HG02852 (cell line): ENCODE measurements at regions not wholly inside any gene's neighbourhood (a gene's known extent, or its start where the extent isn't known, plus 50 kb on each side); places are given as distances from the start of the nearest gene placed in this dataset.

Source experiments
- ATAC-seq: cut with Tn5 transposase; IDR thresholded peaks from one replicate; pipeline ENCODE4 v1.9.1; 2021; ENCODE audit warnings: mild to moderate bottlenecking, moderate library complexity; ENCODE audit not compliant: unreplicated experiment

DNA sequence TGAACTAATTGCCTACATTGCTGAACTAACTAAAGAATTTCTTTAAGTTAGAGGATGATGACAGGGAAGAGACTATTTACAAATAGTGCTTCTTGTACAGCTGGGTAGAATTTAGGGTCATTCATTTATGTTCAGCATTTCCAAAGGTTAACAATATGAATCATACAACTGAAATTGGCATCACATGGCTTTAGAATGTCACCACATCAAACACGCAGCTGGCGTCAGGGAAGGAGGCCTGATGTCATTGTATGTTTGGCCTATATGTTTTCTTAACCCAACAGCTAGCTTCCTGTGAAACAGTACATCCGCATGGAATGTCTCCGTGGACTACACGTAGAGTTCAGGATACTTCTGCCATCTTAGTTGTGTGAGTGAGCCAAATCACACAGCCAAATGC lies 99.0 kb upstream of the TNFSF11 start:
- no peak for ATAC-seq

- no peak for ATAC-seq
Observed at GRCh38 chr13:42477596-42478190, 96.3 kb upstream of the TNFSF11 start.

DNA sequence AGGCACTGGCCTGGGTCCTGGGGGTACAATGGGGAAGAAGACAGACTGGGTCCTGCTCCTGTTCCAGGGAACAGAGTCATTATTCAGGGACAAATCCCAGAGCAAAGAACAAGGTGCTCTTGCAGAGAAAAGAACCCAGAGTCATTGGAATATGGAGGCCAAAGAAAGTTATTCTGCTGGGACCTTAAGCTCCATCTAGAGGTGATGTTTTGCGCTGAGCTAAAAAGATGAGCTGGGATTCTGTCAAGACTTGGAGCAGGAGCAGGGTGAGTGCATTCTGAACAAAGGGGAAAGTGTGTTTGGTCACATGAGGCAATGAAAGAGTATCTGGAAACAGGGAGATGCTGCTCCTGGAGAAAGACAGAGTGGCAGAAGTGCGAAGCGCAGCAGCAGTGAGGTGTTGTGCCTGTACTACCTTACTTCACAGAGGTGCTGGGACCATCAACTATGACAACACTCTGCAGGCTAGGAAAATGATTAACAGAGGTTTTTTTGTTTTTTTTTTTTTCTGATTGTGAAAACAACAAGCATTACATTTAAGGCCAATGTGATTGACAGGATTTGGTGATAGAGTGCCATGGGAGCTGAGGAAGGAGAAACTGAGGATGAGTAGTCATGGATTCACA lies 95.3 kb upstream of the TNFSF11 start:
- no peak for ATAC-seq

- ATAC-seq = no peak
Observed at GRCh38 chr13:42484386-42484785, 89.6 kb upstream of the TNFSF11 start.

GRCh38 chr13:42485272-42485671 lies 88.7 kb upstream of the TNFSF11 start:
- ATAC-seq = no peak

DNA sequence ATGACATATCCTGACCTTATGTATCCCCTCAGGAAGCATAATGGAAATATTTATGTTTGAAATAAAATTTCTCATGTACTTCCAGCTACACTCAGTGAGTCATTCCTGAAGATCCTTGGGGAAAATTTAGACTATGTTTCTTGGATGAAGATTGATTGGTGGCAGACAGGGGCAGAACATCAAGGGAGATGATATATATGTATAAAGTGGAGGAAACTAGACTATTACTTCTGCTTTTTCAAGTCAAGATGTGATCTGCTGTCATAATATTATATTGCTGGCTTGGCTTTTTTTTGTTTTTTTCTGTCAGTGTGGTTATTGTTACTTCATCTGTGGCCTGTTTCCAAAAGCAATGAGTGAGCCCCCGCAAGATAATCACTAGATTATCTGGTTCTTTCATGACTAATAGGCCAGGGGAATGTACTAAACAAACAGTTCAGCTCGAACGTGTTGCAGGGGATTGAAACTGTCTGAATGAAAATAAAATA lies 87.2 kb upstream of the TNFSF11 start:
- ATAC-seq = no peak

GRCh38 chr13:42487221-42487620 lies 86.7 kb upstream of the TNFSF11 start:
- no peak for ATAC-seq

DNA sequence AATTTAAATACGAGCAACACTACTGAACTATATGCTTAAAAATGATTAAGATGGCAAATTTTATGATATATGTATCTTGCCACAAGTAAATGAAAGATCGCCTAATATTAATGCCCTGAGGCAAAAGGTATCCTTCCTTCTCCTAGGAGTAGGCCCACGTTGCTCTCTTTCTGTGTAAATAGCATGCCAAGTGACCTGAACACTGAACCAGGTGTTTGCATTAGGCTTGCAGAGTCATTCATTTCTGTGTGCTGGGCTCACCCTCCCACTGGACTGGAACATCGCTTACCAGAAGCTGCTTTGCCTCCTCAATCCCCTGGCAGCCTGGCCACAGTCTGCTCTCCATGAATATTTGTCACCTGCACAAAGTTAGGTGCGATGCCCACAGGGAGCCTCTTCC lies 83.3 kb upstream of the TNFSF11 start:
- ATAC-seq = no peak

DNA sequence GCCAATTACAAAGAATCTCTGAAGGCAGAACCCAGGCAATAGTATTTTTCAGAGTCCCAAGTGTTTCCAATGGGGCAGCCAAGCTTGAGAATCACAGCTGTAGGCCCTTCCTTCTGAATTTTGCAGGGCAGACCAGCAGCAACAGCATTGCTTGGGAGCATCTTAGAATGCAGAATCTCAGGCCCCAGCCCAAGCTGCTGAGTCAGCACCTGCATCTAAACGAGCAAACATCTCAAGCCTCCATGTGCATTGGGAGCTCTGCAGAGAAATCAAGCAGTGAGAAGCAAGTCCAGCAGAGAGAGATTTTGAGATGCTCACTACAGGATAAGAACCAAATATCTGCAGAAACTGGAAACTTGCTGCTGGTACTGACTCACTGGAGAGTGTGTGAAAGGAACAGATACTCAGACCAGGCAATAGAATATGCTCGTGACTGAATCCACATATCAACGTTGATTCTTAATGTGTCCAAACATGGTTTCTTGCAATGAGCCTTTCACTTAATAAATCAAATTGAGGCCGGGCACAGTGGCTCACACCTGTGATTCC lies 81.5 kb upstream of the TNFSF11 start:
- no peak for ATAC-seq

DNA sequence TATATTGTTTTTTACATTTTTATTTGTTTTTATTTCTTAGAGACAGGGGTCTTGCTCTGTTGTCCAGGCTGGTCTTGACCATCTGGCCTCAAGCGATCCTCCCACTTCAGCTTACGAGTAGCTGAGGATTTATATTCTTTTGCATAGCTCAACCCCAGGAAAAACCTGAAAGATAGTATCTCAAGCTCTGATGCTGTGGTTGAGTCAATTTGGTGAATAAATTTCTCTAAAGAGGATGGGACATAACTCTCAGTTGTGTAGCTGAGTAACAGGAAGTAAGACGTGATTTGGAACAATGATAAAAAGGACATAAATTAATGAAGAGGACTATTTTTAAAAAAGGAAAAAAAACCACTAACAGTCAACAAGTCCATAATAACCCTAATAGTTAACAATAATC lies 79.8 kb upstream of the TNFSF11 start:
- no peak for ATAC-seq

DNA sequence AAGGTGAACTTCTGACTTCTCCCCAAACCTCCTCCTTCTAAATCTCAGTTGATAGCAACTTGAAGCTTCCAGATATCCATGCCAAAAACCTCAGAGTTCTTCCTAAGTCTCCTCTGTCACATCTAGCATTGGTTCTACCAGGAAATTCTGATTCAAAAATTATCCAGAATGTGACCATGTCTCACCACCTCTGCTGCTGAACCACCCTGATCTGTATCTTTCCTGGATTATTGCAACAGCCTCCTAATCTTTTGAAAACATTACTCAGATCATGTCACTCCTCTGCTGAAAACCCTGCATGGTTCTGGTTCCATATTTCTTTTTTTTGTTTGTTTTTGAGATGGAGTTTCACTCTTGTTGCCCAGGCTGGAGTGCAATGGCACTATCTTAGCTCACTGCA lies 78.7 kb upstream of the TNFSF11 start:
- ATAC-seq = no peak

GRCh38 chr13:42495751-42496150 lies 78.2 kb upstream of the TNFSF11 start:
- ATAC-seq = no peak

GRCh38 chr13:42496926-42497554 lies 76.9 kb upstream of the TNFSF11 start:
- peak; percentile 34 for ATAC-seq

DNA sequence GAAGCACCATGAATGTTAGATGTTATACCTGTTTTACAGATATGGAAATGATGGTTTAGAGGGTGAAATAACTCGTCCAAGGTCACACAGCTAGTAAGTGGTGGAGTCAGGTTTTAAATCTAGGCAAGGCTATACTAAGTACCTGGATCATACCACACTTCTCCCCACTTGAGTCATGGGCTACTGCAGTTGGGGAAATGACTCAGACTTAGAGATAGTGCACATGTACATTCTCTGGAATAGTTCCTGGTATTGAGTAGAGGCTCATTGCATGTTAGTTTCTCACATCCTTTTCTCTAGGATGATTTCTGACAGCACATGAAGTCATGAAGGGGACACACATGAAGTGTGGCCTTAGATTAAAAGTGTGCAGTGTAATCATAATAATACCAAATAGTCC lies 76.2 kb upstream of the TNFSF11 start:
- ATAC-seq = peak; percentile 93

GRCh38 chr13:42498521-42498920 lies 75.4 kb upstream of the TNFSF11 start:
- no peak for ATAC-seq
